HL-60 (cell line): ENCODE measurements at regions not wholly inside any gene's neighbourhood (a gene's known extent, or its start where the extent isn't known, plus 50 kb on each side); places are given as distances from the start of the nearest gene placed in this dataset.

ENCODE experiments used
- TF ChIP-seq, protein P1 (sequence below): IDR thresholded peaks from one replicate; pipeline ENCODE4 v1.5.1; 2011; ENCODE audit warnings: low read length, control low read depth, inconsistent platforms; ENCODE audit not compliant: insufficient read depth
- TF ChIP-seq, protein P2 (sequence below): IDR thresholded peaks from 2 replicates; pipeline ENCODE4 v1.6.1; 2012; ENCODE audit warnings: low read depth; ENCODE audit not compliant: insufficient replicate concordance

DNA sequence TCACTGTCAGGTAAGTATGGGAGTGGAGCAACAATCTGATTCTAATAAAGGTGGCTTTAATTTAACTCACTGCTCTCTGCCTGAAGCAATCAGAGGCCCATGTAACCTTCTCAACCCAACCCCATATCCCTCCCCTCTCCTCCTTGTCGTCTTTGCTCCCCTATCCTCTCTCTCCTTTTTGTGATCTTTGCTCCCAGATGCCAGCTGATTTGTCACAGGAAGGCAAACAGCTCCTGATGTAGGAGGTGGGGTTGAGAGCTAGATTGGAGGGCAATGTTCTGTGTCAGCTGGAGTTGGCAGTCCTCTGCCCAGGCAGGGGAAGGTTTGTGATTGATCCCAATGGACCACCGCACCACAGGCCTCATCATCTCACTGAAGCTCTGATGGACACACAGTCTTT, 101.4 kb upstream of the PIK3CG start:
- TF ChIP-seq, protein P1, sequence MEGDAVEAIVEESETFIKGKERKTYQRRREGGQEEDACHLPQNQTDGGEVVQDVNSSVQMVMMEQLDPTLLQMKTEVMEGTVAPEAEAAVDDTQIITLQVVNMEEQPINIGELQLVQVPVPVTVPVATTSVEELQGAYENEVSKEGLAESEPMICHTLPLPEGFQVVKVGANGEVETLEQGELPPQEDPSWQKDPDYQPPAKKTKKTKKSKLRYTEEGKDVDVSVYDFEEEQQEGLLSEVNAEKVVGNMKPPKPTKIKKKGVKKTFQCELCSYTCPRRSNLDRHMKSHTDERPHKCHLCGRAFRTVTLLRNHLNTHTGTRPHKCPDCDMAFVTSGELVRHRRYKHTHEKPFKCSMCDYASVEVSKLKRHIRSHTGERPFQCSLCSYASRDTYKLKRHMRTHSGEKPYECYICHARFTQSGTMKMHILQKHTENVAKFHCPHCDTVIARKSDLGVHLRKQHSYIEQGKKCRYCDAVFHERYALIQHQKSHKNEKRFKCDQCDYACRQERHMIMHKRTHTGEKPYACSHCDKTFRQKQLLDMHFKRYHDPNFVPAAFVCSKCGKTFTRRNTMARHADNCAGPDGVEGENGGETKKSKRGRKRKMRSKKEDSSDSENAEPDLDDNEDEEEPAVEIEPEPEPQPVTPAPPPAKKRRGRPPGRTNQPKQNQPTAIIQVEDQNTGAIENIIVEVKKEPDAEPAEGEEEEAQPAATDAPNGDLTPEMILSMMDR: no peak
- TF ChIP-seq, protein P2, sequence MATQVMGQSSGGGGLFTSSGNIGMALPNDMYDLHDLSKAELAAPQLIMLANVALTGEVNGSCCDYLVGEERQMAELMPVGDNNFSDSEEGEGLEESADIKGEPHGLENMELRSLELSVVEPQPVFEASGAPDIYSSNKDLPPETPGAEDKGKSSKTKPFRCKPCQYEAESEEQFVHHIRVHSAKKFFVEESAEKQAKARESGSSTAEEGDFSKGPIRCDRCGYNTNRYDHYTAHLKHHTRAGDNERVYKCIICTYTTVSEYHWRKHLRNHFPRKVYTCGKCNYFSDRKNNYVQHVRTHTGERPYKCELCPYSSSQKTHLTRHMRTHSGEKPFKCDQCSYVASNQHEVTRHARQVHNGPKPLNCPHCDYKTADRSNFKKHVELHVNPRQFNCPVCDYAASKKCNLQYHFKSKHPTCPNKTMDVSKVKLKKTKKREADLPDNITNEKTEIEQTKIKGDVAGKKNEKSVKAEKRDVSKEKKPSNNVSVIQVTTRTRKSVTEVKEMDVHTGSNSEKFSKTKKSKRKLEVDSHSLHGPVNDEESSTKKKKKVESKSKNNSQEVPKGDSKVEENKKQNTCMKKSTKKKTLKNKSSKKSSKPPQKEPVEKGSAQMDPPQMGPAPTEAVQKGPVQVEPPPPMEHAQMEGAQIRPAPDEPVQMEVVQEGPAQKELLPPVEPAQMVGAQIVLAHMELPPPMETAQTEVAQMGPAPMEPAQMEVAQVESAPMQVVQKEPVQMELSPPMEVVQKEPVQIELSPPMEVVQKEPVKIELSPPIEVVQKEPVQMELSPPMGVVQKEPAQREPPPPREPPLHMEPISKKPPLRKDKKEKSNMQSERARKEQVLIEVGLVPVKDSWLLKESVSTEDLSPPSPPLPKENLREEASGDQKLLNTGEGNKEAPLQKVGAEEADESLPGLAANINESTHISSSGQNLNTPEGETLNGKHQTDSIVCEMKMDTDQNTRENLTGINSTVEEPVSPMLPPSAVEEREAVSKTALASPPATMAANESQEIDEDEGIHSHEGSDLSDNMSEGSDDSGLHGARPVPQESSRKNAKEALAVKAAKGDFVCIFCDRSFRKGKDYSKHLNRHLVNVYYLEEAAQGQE: no peak
